ENCODE measurements at regions not wholly inside any gene's neighbourhood (a gene's known extent, or its start where the extent isn't known, plus 50 kb on each side); places are given as distances from the start of the nearest gene placed in this dataset.

- TF ChIP-seq, protein P1, sequence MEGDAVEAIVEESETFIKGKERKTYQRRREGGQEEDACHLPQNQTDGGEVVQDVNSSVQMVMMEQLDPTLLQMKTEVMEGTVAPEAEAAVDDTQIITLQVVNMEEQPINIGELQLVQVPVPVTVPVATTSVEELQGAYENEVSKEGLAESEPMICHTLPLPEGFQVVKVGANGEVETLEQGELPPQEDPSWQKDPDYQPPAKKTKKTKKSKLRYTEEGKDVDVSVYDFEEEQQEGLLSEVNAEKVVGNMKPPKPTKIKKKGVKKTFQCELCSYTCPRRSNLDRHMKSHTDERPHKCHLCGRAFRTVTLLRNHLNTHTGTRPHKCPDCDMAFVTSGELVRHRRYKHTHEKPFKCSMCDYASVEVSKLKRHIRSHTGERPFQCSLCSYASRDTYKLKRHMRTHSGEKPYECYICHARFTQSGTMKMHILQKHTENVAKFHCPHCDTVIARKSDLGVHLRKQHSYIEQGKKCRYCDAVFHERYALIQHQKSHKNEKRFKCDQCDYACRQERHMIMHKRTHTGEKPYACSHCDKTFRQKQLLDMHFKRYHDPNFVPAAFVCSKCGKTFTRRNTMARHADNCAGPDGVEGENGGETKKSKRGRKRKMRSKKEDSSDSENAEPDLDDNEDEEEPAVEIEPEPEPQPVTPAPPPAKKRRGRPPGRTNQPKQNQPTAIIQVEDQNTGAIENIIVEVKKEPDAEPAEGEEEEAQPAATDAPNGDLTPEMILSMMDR (IDR thresholded peaks at IDR 0.05; ENCODE audit: insufficient read depth, low read depth, low read length): no peak
- TF ChIP-seq EZH2 (IDR thresholded peaks at IDR 0.05; ENCODE audit: insufficient read depth, low read length): no peak
Measured at GRCh38 chr13:109376936-109377335, 409.4 kb downstream of the IRS2 start.
